HepG2 (cell line): ENCODE measurements at regions not wholly inside any gene's neighbourhood (a gene's known extent, or its start where the extent isn't known, plus 50 kb on each side); places are given as distances from the start of the nearest gene placed in this dataset.

Experiments
- ATAC-seq: fragments of 200-7000 bp; cut with Tn5 transposase; 3 replicates; pipeline ENCODE4 v1.9.1; 2020; ENCODE audit warnings: mild to moderate bottlenecking, moderate library complexity
- BruUV-seq: library from RNA; stranded (reverse); fragments of 400-500 nt; replicated peaks from 2 replicates; lab custom pipeline; 2021; lab: Mats Ljungman, UMichigan
- CTCF ChIA-PET: fragments of 300-600 bp; formaldehyde crosslinking; extraction: SDS; loops from one replicate; lab custom pipeline; 2021; ENCODE audit warnings: low total read pairs, inconsistent platforms, low intra/inter-chr PET ratio; lab: Yijun Ruan, JAX
- POLR2A ChIA-PET: fragments of 350-600 bp; sonication (Branson Sonifier 250); formaldehyde crosslinking; loops from one replicate; lab custom pipeline; 2020; ENCODE audit warnings: antibody characterized with exemption, inconsistent platforms; lab: Yijun Ruan, JAX
- DNase-seq: peaks from one replicate; pipeline ENCODE4 v3.0.0-alpha.2; 2015; ENCODE audit warnings: low spot score
- FAIRE-seq: peaks from 3 replicates; lab custom pipeline; 2011; peaks lifted over from hg19 to GRCh38; lab: Jason Lieb, UNC
- H2AFZ ChIP-seq: one replicate; pipeline ENCODE4 v1.6.1; 2011; ENCODE audit warnings: low read length, inconsistent platforms
- H3K27ac ChIP-seq: fragments of 300-600 bp; 3 replicates; pipeline ENCODE4 v1.8.0; 2011; ENCODE audit warnings: mixed run types, mild to moderate bottlenecking, mixed read lengths, low read length, inconsistent platforms; ENCODE audit not compliant: insufficient read depth; ENCODE audit errors: extremely low read length
- H3K27me3 ChIP-seq, 2 experiments: fragments of 200-600 bp in 1 of 2; 2 replicates in 1 of 2; 3 replicates in 1 of 2; pipeline versions ENCODE4 v1.6.0 to v1.8.0; 2011; ENCODE audit warnings: low read length in 2 of 2, mild to moderate bottlenecking in 2 of 2, moderate library complexity in 2 of 2, inconsistent platforms in 1 of 2; ENCODE audit not compliant: insufficient read depth in 2 of 2, control insufficient read depth in 1 of 2
- H3K36me3 ChIP-seq, 2 experiments: fragments of 200-600 bp in 1 of 2; replicated peaks in 1 of 2; 2 replicates in 1 of 2; 3 replicates in 1 of 2; pipeline versions ENCODE4 v1.5.1 to v1.8.0; 2011; ENCODE audit warnings: low read length in 2 of 2, inconsistent platforms in 1 of 2; ENCODE audit not compliant: insufficient read depth in 2 of 2, control insufficient read depth in 1 of 2
- H3K4me1 ChIP-seq: 2 replicates; pipeline ENCODE4 v1.5.1; 2012; ENCODE audit warnings: low read length, inconsistent platforms; ENCODE audit not compliant: insufficient read depth
- H3K4me2 ChIP-seq: 2 replicates; pipeline ENCODE4 v1.6.0; 2011; ENCODE audit warnings: low read depth, low read length, inconsistent platforms
- H3K4me3 ChIP-seq, 3 experiments: fragments of 200-600 bp in 1 of 3; sonication (generic), shearing (Covaris generic) in 1 of 3; replicated peaks in 1 of 3; 2 replicates each; pipeline ENCODE4 v1.5.1; 2011 to 2016; ENCODE audit warnings: low read length in 3 of 3, inconsistent platforms in 2 of 3, low read depth in 2 of 3, mild to moderate bottlenecking in 2 of 3, control low read depth in 1 of 3, mixed read lengths in 1 of 3; ENCODE audit not compliant: insufficient read depth in 1 of 3
- H3K79me2 ChIP-seq: one replicate; pipeline ENCODE4 v1.6.1; 2011; ENCODE audit warnings: low read length, inconsistent platforms; ENCODE audit not compliant: insufficient read depth
- H3K9ac ChIP-seq: 2 replicates; pipeline ENCODE4 v1.6.0; 2011; ENCODE audit warnings: mild to moderate bottlenecking, low read depth, low read length, inconsistent platforms; ENCODE audit not compliant: insufficient read depth
- H3K9me3 ChIP-seq: 2 replicates; pipeline ENCODE4 v1.5.1; 2012; ENCODE audit warnings: mild to moderate bottlenecking, low read length
- H4K20me1 ChIP-seq: 2 replicates; pipeline ENCODE4 v1.6.0; 2011; ENCODE audit warnings: inconsistent platforms, mild to moderate bottlenecking, low read length, moderate library complexity; ENCODE audit not compliant: insufficient read depth
- MEIS2 ChIP-seq: sonication (generic); formaldehyde crosslinking; IDR thresholded peaks from 2 replicates; pipeline ENCODE4 v1.9.0; 2021; ENCODE audit warnings: mild to moderate bottlenecking, missing genetic modification reagents
- RNF2 ChIP-seq: fragments of 450-650 bp; conservative IDR thresholded peaks from 2 replicates; pipeline ENCODE4 v1.6.1; 2016; ENCODE audit warnings: low read depth
- SRSF9 ChIP-seq: fragments of 200-400 bp; formaldehyde crosslinking; IDR thresholded peaks from 2 replicates; pipeline ENCODE4 v1.6.1; 2018; ENCODE audit warnings: borderline replicate concordance, mild to moderate bottlenecking, low read depth, low read length; ENCODE audit not compliant: insufficient read depth, poor library complexity, severe bottlenecking
- ZNF101 ChIP-seq: sonication (generic); formaldehyde crosslinking; IDR thresholded peaks from 2 replicates; pipeline ENCODE4 v1.4.0; 2020; ENCODE audit warnings: mild to moderate bottlenecking, low read depth, missing genetic modification reagents, borderline replicate concordance
- ZNF230 ChIP-seq: sonication (generic); formaldehyde crosslinking; IDR thresholded peaks from 2 replicates; pipeline ENCODE4 v1.4.0; 2020; ENCODE audit warnings: mild to moderate bottlenecking, missing genetic modification reagents
- ZNF441 ChIP-seq: sonication (generic); formaldehyde crosslinking; IDR thresholded peaks from 2 replicates; pipeline ENCODE4 v1.7.0; 2021; ENCODE audit warnings: missing genetic modification reagents, borderline replicate concordance
- ZNF556 ChIP-seq: sonication (generic); formaldehyde crosslinking; IDR thresholded peaks from 2 replicates; pipeline ENCODE4 v1.4.0; 2020; ENCODE audit warnings: mild to moderate bottlenecking, missing genetic modification reagents, borderline replicate concordance
- ZNF652 ChIP-seq: IDR thresholded peaks from 2 replicates; pipeline ENCODE4 v1.6.1; 2016; ENCODE audit warnings: low read depth, borderline replicate concordance
- WGBS: methylation state at CpG from one replicate; pipeline ENCODE4 v1.1.6; 2017; ENCODE audit warnings: low lambda C conversion rate; 5-methylcytosine and 5-hydroxymethylcytosine counted together
- in situ Hi-C: cut with HindIII; loops from 2 replicates; pipeline ENCODE4 v1.10.0; 2017; ENCODE audit warnings: low pct_unique_long_range_greater_than_20kb; ENCODE audit not compliant: extremely low pct_ligation_motif_present
- intact Hi-C: fragments of 100-400 bp; cut with micrococcal nuclease; formaldehyde crosslinking; loops from one replicate; pipeline ENCODE4 v1.10.0; 2022; ENCODE audit not compliant: unreplicated experiment
- TF ChIP-seq, protein P1 (sequence below): fragments of 450-650 bp; IDR thresholded peaks from 2 replicates; pipeline ENCODE4 v1.6.1; 2017

DNA sequence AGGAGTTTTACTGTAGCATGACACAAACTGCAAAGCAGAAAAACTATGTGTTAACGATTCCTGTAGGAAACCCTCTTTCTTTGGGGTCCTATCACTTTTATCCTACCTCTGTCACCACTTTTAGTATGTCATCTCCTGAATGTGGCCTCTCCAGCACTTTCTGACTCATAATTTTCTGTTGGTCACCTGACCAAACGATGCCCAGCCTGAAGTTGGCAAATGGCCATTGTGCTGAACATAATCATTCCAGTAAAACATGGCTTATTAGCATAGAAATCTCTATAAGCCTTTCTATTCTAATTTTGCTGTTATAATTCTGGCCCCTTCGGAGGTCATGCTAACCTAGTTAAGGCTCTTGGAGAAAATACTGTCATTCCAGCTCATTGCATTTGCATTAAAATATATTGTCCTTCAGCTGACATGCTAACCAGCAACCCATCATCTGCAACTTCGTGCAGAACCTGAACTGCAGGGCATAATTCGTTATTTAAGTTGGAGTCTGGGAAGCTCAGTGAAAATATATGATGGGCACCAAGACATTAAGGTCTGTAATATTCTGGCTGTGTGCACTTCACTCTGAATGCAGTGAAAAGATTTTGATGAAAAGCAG is 140.3 kb downstream of the NMUR2 start (continued):
- TF ChIP-seq ZNF441: no peak
- TF ChIP-seq ZNF101 (CRISPR knock-in tag): no peak
- TF ChIP-seq ZNF556 (CRISPR knock-in tag): no peak
- no peak for TF ChIP-seq ZNF230 (CRISPR knock-in tag)
- TF ChIP-seq, protein P1, sequence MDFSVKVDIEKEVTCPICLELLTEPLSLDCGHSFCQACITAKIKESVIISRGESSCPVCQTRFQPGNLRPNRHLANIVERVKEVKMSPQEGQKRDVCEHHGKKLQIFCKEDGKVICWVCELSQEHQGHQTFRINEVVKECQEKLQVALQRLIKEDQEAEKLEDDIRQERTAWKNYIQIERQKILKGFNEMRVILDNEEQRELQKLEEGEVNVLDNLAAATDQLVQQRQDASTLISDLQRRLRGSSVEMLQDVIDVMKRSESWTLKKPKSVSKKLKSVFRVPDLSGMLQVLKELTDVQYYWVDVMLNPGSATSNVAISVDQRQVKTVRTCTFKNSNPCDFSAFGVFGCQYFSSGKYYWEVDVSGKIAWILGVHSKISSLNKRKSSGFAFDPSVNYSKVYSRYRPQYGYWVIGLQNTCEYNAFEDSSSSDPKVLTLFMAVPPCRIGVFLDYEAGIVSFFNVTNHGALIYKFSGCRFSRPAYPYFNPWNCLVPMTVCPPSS: no peak

DNA sequence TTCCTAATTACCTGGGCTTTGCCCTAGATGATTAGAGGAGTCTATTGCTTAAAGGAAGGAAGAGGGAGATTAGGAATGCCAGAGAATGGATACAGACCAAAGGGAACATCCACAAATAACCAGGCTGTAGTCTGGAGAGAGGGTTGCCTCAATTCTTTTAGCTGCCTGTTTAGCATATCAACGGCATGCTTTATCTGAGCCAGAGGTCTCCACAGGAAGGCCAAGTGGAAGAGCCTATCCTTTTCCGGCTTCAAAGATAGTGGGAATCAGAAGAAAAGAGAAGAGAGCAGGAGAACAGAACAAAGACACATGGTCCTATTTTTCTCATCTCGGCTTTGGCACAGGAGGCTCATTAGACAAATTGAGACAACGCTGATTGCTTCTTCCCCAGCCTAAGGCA is 142.4 kb downstream of the NMUR2 start:
- in situ Hi-C loops (no loop called here), intact Hi-C loops (no loop called here)
- no peaks in the 10 kb centered on the region for H3K36me3 ChIP-seq
- TF ChIP-seq MEIS2 (no peak), RNF2 (no peak), SRSF9 (no peak), ZNF652 (CRISPR knock-in tag) (no peak)
- no TSS peak for BruUV-seq
- H3K4me1 ChIP-seq: no peaks in the 10 kb centered on the region
- no peak overlapping the region for H3K4me3 ChIP-seq
- CTCF ChIA-PET: no interaction called here
- POLR2A ChIA-PET: no interaction called here
- no peaks in the 10 kb centered on the region for H3K9me3 ChIP-seq
- ATAC-seq (no peak), FAIRE-seq (no peak), DNase-seq (no peak)
- H3K4me2 ChIP-seq: no peak overlapping the region
- H3K79me2 ChIP-seq: no peaks in the 10 kb centered on the region
- H3K9ac ChIP-seq: no peak overlapping the region
- no peaks in the 10 kb centered on the region for H4K20me1 ChIP-seq
- no peaks in the 10 kb centered on the region for H3K27me3 ChIP-seq
- no peak overlapping the region for H3K27ac ChIP-seq
- H2AFZ ChIP-seq: no peak overlapping the region
- 11% methylated on average over 4 of the region's 4 CpGs for WGBS
